OCI-LY1 (cell line): ENCODE measurements at regions not wholly inside any gene's neighbourhood (a gene's known extent, or its start where the extent isn't known, plus 50 kb on each side); places are given as distances from the start of the nearest gene placed in this dataset.

ENCODE experiments used
- CTCF ChIP-seq: fragments of 200-600 bp; sonication (generic), shearing (Covaris generic); IDR thresholded peaks from 2 replicates; pipeline ENCODE4 v1.5.1; 2017; ENCODE audit warnings: mild to moderate bottlenecking, antibody characterized with exemption, low read length, moderate library complexity, mixed read lengths
- EZH2 ChIP-seq: fragments of 200-600 bp; sonication (generic), shearing (Covaris generic); IDR thresholded peaks from 2 replicates; pipeline ENCODE4 v1.8.0; 2017; ENCODE audit warnings: borderline replicate concordance, mixed run types, mild to moderate bottlenecking, antibody characterized with exemption, low read length, moderate library complexity, mixed read lengths

DNA sequence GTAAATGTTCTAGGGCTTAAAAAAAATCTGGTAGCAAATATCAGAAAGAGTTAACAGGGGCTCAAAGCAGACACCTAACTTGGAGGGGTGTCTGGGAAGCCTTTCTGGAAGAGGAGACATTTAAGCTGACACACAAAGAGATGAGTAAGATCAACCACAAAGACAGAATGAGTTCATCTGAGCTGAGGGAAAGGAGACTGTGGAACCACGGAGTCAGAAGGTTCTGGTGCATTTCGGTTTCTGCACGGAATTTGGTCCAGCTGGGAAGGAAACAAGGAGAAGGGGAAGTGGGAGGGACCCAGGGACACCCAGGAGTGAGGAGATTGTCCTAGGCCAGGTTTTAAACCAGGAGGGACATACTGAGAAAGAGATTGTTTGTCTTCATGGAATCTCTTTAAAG is 161.1 kb downstream of the PHETA1 start:
- TF ChIP-seq EZH2 (no peak), CTCF (no peak)
